ENCODE measurements at regions not wholly inside any gene's neighbourhood (a gene's known extent, or its start where the extent isn't known, plus 50 kb on each side); places are given as distances from the start of the nearest gene placed in this dataset.

DNA sequence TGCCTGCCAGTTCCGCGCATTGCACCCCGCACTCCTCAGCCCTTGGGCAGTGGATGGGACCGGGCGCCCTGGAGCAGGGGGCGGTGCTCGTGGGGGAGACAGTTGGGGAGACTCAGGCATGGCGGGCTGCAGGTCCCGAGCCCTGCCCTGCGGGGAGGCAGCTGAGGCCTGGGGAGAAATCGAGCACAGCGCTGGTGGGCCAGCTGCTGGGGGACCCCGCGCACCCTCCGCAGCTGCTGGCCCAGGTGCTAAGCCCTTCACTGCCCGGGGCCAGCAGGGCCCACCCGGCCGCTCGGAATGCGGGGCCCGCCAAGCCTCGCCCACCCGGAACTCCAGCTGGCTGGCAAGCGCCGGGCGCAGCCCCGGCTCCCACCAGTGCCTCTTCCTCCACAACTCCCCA lies 488.8 kb upstream of the CHST9 start:
- peaks cover 4% of the 10 kb centered on the region for H3K27me3 Mint-ChIP-seq (ENCODE audit: low read depth, unreplicated experiment)
- DNase-seq (ENCODE audit: low read depth): no peak
- no peaks in the 10 kb centered on the region for H3K79me2 ChIP-seq (ENCODE audit: insufficient read depth, low read length)
- H3K4me2 ChIP-seq (ENCODE audit: low read length): no peak overlapping the region
- no peaks in the 10 kb centered on the region for H3K36me3 ChIP-seq (ENCODE audit: insufficient read depth, low read length)
- H3K27ac Mint-ChIP-seq (ENCODE audit: unreplicated experiment): no peak overlapping the region
- H3K9ac ChIP-seq (ENCODE audit: low read length): no peak overlapping the region
- FAIRE-seq: no peak
- no peak overlapping the region for H3K4me3 ChIP-seq (ENCODE audit: insufficient read depth, low read depth, low read length)
- no peaks in the 10 kb centered on the region for H3K27me3 ChIP-seq (ENCODE audit: insufficient read depth, low read length)
- H3K9me3 Mint-ChIP-seq (ENCODE audit: unreplicated experiment): peaks cover 10% of the 10 kb centered on the region
- H3K27ac ChIP-seq (ENCODE audit: low read depth, low read length): no peak overlapping the region
- H3K4me1 ChIP-seq (ENCODE audit: insufficient read depth, low read length): no peaks in the 10 kb centered on the region
- no peak overlapping the region for H3K4me3 Mint-ChIP-seq (ENCODE audit: unreplicated experiment)
- H4K20me1 ChIP-seq (ENCODE audit: insufficient read depth, low read length): no peaks in the 10 kb centered on the region
- no peaks in the 10 kb centered on the region for H3K9me3 ChIP-seq (ENCODE audit: insufficient read depth, low read depth, low read length)
- H3K4me1 Mint-ChIP-seq (ENCODE audit: low read depth, unreplicated experiment): peaks cover 4% of the 10 kb centered on the region
- H3K36me3 Mint-ChIP-seq (ENCODE audit: low read depth, unreplicated experiment): peaks cover 3% of the 10 kb centered on the region
- TF ChIP-seq, protein P1, sequence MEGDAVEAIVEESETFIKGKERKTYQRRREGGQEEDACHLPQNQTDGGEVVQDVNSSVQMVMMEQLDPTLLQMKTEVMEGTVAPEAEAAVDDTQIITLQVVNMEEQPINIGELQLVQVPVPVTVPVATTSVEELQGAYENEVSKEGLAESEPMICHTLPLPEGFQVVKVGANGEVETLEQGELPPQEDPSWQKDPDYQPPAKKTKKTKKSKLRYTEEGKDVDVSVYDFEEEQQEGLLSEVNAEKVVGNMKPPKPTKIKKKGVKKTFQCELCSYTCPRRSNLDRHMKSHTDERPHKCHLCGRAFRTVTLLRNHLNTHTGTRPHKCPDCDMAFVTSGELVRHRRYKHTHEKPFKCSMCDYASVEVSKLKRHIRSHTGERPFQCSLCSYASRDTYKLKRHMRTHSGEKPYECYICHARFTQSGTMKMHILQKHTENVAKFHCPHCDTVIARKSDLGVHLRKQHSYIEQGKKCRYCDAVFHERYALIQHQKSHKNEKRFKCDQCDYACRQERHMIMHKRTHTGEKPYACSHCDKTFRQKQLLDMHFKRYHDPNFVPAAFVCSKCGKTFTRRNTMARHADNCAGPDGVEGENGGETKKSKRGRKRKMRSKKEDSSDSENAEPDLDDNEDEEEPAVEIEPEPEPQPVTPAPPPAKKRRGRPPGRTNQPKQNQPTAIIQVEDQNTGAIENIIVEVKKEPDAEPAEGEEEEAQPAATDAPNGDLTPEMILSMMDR (IDR thresholded peaks at IDR 0.05; ENCODE audit: insufficient read depth, low read depth, low read length): no peak
- no peak for TF ChIP-seq EZH2 (IDR thresholded peaks at IDR 0.05; ENCODE audit: insufficient read depth, low read length)
- no peak overlapping the region for H2AFZ ChIP-seq (ENCODE audit: low read depth, low read length)

DNA sequence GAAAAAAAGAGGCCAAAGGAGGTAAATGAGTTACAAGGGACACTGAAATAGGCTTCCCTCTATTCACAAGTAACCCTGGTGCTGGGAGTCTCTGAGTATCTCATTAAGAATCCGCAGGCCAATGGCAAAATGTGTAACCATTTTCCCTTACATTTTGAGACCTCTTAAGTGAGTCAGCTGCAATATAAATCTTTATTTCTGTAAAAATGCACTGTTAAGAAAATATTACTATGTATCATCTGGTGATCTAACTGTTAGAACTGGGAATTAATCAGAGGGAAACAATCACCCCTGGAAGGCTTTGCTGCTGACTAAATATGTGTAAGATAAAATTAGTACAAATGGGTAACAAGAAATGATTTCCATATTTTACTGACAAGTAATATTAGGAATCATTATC lies 483.1 kb upstream of the CHST9 start:
- H3K36me3 ChIP-seq (ENCODE audit: insufficient read depth, low read length): no peaks in the 10 kb centered on the region
- Mint-ChIP-seq H3K27ac (ENCODE audit: unreplicated experiment) (no peak overlapping the region), H3K27me3 (ENCODE audit: low read depth, unreplicated experiment) (peaks cover 2% of the 10 kb centered on the region), H3K36me3 (ENCODE audit: low read depth, unreplicated experiment) (peaks cover under 1% of the 10 kb centered on the region), H3K4me3 (ENCODE audit: unreplicated experiment) (no peak overlapping the region), H3K4me1 (ENCODE audit: low read depth, unreplicated experiment) (peaks cover 15% of the 10 kb centered on the region), H3K9me3 (ENCODE audit: unreplicated experiment) (peaks cover 4% of the 10 kb centered on the region)
- no peak for TF ChIP-seq EZH2 (IDR thresholded peaks at IDR 0.05; ENCODE audit: insufficient read depth, low read length)
- TF ChIP-seq, protein P1 (IDR thresholded peaks at IDR 0.05; ENCODE audit: insufficient read depth, low read depth, low read length): no peak
- H4K20me1 ChIP-seq (ENCODE audit: insufficient read depth, low read length): no peaks in the 10 kb centered on the region
- peak overlapping the region; percentile 18 for H3K4me2 ChIP-seq (ENCODE audit: low read length)
- no peak overlapping the region for H3K9ac ChIP-seq (ENCODE audit: low read length)
- no peaks in the 10 kb centered on the region for H3K9me3 ChIP-seq (ENCODE audit: insufficient read depth, low read depth, low read length)
- no peaks in the 10 kb centered on the region for H3K27me3 ChIP-seq (ENCODE audit: insufficient read depth, low read length)
- H2AFZ ChIP-seq (ENCODE audit: low read depth, low read length): no peak overlapping the region
- H3K4me3 ChIP-seq (ENCODE audit: insufficient read depth, low read depth, low read length): no peak overlapping the region
- FAIRE-seq (no peak), DNase-seq (ENCODE audit: low read depth) (peak; percentile 38)
- H3K27ac ChIP-seq (ENCODE audit: low read depth, low read length): no peak overlapping the region
- H3K4me1 ChIP-seq (ENCODE audit: insufficient read depth, low read length): peaks cover 4% of the 10 kb centered on the region
- no peaks in the 10 kb centered on the region for H3K79me2 ChIP-seq (ENCODE audit: insufficient read depth, low read length)

DNA sequence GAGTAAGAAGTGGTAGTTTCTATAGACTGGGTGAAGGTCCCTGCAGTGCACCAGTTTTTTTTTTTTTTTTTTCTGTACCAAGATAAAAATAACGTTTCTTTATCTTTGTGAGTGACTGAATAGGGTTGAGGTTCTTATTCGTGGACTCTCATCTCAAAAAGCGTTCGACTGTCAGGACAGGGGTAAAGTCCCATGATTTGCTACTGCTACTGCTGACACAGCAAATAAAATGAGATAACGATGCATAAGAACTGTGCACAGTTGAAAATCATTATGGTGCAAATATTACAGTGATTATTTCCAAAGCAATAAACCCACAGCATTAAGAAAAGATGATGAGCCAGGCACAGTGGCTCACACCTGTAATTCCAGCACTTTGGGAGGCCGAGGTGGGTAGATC lies 482.0 kb upstream of the CHST9 start:
- H3K36me3 ChIP-seq (ENCODE audit: insufficient read depth, low read length): no peaks in the 10 kb centered on the region

More for the DNA sequence above, 482.0 kb upstream of the CHST9 start:
- Histone ChIP-seq H3K9me3 (ENCODE audit: insufficient read depth, low read depth, low read length) (no peaks in the 10 kb centered on the region), H4K20me1 (ENCODE audit: insufficient read depth, low read length) (no peaks in the 10 kb centered on the region), H3K27me3 (ENCODE audit: insufficient read depth, low read length) (no peaks in the 10 kb centered on the region), H3K4me1 (ENCODE audit: insufficient read depth, low read length) (peaks cover 4% of the 10 kb centered on the region), H3K27ac (ENCODE audit: low read depth, low read length) (no peak overlapping the region), H2AFZ (ENCODE audit: low read depth, low read length) (no peak overlapping the region), H3K79me2 (ENCODE audit: insufficient read depth, low read length) (no peaks in the 10 kb centered on the region), H3K4me2 (ENCODE audit: low read length) (no peak overlapping the region), H3K4me3 (ENCODE audit: insufficient read depth, low read depth, low read length) (no peak overlapping the region), H3K9ac (ENCODE audit: low read length) (no peak overlapping the region)
- FAIRE-seq: no peak
- no peak for DNase-seq (ENCODE audit: low read depth)
- Mint-ChIP-seq H3K27ac (ENCODE audit: unreplicated experiment) (peak overlapping the region; percentile 41), H3K4me1 (ENCODE audit: low read depth, unreplicated experiment) (peaks cover 15% of the 10 kb centered on the region), H3K36me3 (ENCODE audit: low read depth, unreplicated experiment) (no peaks in the 10 kb centered on the region), H3K9me3 (ENCODE audit: unreplicated experiment) (no peaks in the 10 kb centered on the region), H3K27me3 (ENCODE audit: low read depth, unreplicated experiment) (peaks cover 2% of the 10 kb centered on the region), H3K4me3 (ENCODE audit: unreplicated experiment) (no peak overlapping the region)
- no peak for TF ChIP-seq EZH2 (IDR thresholded peaks at IDR 0.05; ENCODE audit: insufficient read depth, low read length)

All from astrocyte (in vitro differentiated cells and primary cell).